ENCODE measurements at regions not wholly inside any gene's neighbourhood (a gene's known extent, or its start where the extent isn't known, plus 50 kb on each side); places are given as distances from the start of the nearest gene placed in this dataset.

DNA sequence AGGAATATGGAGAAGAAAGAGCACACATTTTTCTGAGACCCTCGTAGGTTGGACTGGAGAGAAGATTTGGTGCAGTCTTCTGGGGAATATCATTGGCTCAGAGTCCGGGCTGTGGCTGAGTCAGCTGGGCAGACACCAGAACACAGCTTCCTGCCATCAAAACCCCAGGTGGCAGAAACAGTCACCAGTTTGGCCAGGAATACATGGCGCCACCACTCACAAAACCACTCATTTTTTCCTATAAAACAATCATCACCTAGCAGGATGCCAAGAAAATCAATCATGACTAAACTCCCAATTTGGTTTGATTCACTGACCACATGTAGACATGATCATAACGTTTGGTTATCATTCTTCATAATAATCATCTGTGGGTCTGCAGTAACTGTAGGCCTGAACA is 178.1 kb upstream of the PBX1 start:
- H3K4me1 ChIP-seq (ENCODE audit: insufficient read depth, low read length): no peaks in the 10 kb centered on the region
- H3K36me3 ChIP-seq (ENCODE audit: insufficient read depth, low read length): no peaks in the 10 kb centered on the region
- DNase-seq: no peak
- POLR2A ChIA-PET: no interaction called here
- H3K9me3 Mint-ChIP-seq: peaks cover 4% of the 10 kb centered on the region
- H3K27me3 Mint-ChIP-seq: no peaks in the 10 kb centered on the region
- no peak for ATAC-seq (ENCODE audit: poor library complexity)
- H3K4me3 ChIP-seq (ENCODE audit: low read length): no peak overlapping the region
- H3K9me3 ChIP-seq (ENCODE audit: control insufficient read depth in 1 of 2, insufficient read depth in 1 of 2, low read length in 2 of 2): no peaks in the 10 kb centered on the region
- CTCF ChIA-PET: no interaction called here
- H3K4me1 Mint-ChIP-seq (ENCODE audit: low read depth): no peaks in the 10 kb centered on the region
- TF ChIP-seq, protein P1, sequence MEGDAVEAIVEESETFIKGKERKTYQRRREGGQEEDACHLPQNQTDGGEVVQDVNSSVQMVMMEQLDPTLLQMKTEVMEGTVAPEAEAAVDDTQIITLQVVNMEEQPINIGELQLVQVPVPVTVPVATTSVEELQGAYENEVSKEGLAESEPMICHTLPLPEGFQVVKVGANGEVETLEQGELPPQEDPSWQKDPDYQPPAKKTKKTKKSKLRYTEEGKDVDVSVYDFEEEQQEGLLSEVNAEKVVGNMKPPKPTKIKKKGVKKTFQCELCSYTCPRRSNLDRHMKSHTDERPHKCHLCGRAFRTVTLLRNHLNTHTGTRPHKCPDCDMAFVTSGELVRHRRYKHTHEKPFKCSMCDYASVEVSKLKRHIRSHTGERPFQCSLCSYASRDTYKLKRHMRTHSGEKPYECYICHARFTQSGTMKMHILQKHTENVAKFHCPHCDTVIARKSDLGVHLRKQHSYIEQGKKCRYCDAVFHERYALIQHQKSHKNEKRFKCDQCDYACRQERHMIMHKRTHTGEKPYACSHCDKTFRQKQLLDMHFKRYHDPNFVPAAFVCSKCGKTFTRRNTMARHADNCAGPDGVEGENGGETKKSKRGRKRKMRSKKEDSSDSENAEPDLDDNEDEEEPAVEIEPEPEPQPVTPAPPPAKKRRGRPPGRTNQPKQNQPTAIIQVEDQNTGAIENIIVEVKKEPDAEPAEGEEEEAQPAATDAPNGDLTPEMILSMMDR (IDR thresholded peaks at IDR 0.05): no peak
- H3K27me3 ChIP-seq (ENCODE audit: control insufficient read depth in 1 of 2, insufficient read depth in 2 of 2, low read length in 2 of 2): no peaks in the 10 kb centered on the region
- H3K4me3 Mint-ChIP-seq: no peak overlapping the region
- H3K27ac ChIP-seq (ENCODE audit: low read depth in 1 of 2, low read length in 2 of 2): no peak overlapping the region
- H3K36me3 Mint-ChIP-seq (ENCODE audit: low read depth): no peaks in the 10 kb centered on the region
- intact Hi-C loops (cut with DNase I, micrococcal nuclease): no loop called here
- H3K27ac Mint-ChIP-seq: no peak overlapping the region

DNA sequence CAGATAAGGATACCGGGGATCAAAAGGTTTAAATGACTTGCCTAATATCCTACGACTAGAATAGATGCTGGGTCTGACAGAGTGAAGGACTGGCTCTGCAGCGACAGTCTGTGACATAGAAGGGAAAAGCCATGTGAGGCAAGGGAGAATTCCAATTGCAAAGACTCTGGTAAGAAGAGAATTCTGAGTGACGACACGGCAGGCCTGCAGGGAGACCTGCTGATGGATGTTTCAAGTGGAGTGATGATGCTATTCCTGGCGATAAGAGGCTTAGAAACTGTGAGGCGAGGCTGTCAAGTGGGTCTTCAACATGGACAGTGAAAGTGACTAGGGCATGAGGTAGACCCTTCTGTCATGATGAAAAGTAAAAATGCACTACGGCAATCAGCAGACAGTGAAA is 176.6 kb upstream of the PBX1 start:
- Histone ChIP-seq H3K4me3 (ENCODE audit: low read length) (no peak overlapping the region), H3K4me1 (ENCODE audit: insufficient read depth, low read length) (no peaks in the 10 kb centered on the region), H3K27ac (ENCODE audit: low read depth in 1 of 2, low read length in 2 of 2) (no peak overlapping the region), H3K36me3 (ENCODE audit: insufficient read depth, low read length) (no peaks in the 10 kb centered on the region), H3K27me3 (ENCODE audit: control insufficient read depth in 1 of 2, insufficient read depth in 2 of 2, low read length in 2 of 2) (no peaks in the 10 kb centered on the region), H3K9me3 (ENCODE audit: control insufficient read depth in 1 of 2, insufficient read depth in 1 of 2, low read length in 2 of 2) (no peaks in the 10 kb centered on the region)
- CTCF ChIA-PET: no interaction called here
- TF ChIP-seq, protein P1 (IDR thresholded peaks at IDR 0.05): no peak
- Mint-ChIP-seq H3K27me3 (no peaks in the 10 kb centered on the region), H3K9me3 (peaks cover 4% of the 10 kb centered on the region), H3K4me1 (ENCODE audit: low read depth) (no peaks in the 10 kb centered on the region), H3K27ac (no peak overlapping the region), H3K4me3 (no peak overlapping the region), H3K36me3 (ENCODE audit: low read depth) (no peaks in the 10 kb centered on the region)
- intact Hi-C loops (cut with DNase I, micrococcal nuclease): no loop called here
- ATAC-seq (ENCODE audit: poor library complexity) (no peak), DNase-seq (no peak)
- POLR2A ChIA-PET: no interaction called here

DNA sequence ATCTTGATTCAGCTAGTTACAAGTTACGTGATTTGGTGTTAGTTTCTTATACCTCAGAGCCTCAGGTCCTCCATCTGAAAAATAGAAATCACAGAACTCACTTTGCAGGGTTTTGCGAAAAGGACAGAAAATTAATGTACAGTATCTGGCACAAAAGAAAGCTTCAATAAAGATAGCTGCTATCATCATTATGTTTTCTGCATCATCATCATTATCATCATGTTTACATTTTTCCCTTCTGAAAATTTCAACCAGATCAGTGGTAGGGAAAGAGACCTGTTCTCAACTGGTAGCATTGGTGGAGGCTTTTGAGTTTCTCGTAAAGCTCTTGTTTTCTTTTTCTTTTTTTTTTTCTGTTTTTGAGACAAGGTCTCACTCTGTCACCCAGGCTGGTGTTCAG is 174.7 kb upstream of the PBX1 start:
- Mint-ChIP-seq H3K4me1 (ENCODE audit: low read depth) (no peaks in the 10 kb centered on the region), H3K36me3 (ENCODE audit: low read depth) (no peaks in the 10 kb centered on the region), H3K4me3 (no peak overlapping the region), H3K9me3 (peaks cover 7% of the 10 kb centered on the region), H3K27ac (no peak overlapping the region), H3K27me3 (no peaks in the 10 kb centered on the region)
- Histone ChIP-seq H3K36me3 (ENCODE audit: insufficient read depth, low read length) (no peaks in the 10 kb centered on the region), H3K27me3 (ENCODE audit: control insufficient read depth in 1 of 2, insufficient read depth in 2 of 2, low read length in 2 of 2) (no peaks in the 10 kb centered on the region), H3K27ac (ENCODE audit: low read depth in 1 of 2, low read length in 2 of 2) (no peak overlapping the region), H3K4me3 (ENCODE audit: low read length) (no peak overlapping the region), H3K4me1 (ENCODE audit: insufficient read depth, low read length) (no peaks in the 10 kb centered on the region), H3K9me3 (ENCODE audit: control insufficient read depth in 1 of 2, insufficient read depth in 1 of 2, low read length in 2 of 2) (no peaks in the 10 kb centered on the region)
- intact Hi-C loops (cut with DNase I, micrococcal nuclease): no loop called here
- CTCF ChIA-PET: no interaction called here
- DNase-seq (no peak), ATAC-seq (ENCODE audit: poor library complexity) (no peak)
- POLR2A ChIA-PET: no interaction called here
- TF ChIP-seq, protein P1 (IDR thresholded peaks at IDR 0.05): no peak
